KMS-11 (cell line): ENCODE measurements at regions not wholly inside any gene's neighbourhood (a gene's known extent, or its start where the extent isn't known, plus 50 kb on each side); places are given as distances from the start of the nearest gene placed in this dataset.

Experiments used
- H2AFZ ChIP-seq: fragments of 200-600 bp; sonication (generic); 2 replicates; pipeline ENCODE4 v1.6.1; 2016; ENCODE audit warnings: antibody characterized with exemption, mixed run types, low read depth
- H3K27ac ChIP-seq: fragments of 200-600 bp; sonication (generic); 2 replicates; pipeline ENCODE4 v1.6.1; 2016; ENCODE audit warnings: mild to moderate bottlenecking, mixed run types
- H3K27me3 ChIP-seq: fragments of 200-600 bp; sonication (generic); 2 replicates; pipeline ENCODE4 v1.6.1; 2017; ENCODE audit warnings: mild to moderate bottlenecking, low read depth, mixed run types, moderate library complexity; ENCODE audit not compliant: insufficient read depth
- H3K36me3 ChIP-seq: fragments of 200-600 bp; sonication (generic); 2 replicates; pipeline ENCODE4 v1.6.1; 2017; ENCODE audit warnings: mild to moderate bottlenecking, mixed run types; ENCODE audit not compliant: insufficient read depth
- H3K4me1 ChIP-seq: fragments of 200-600 bp; sonication (generic); 2 replicates; pipeline ENCODE4 v1.6.1; 2016; ENCODE audit warnings: mild to moderate bottlenecking, low read depth, mixed run types; ENCODE audit not compliant: poor library complexity, severe bottlenecking
- H3K4me2 ChIP-seq: fragments of 200-600 bp; sonication (generic); 2 replicates; pipeline ENCODE4 v1.7.0; 2016; ENCODE audit warnings: mild to moderate bottlenecking, mixed run types
- H3K4me3 ChIP-seq: fragments of 200-600 bp; sonication (generic); IDR thresholded peaks from 2 replicates; pipeline ENCODE4 v1.6.1; 2017; ENCODE audit warnings: low read depth, low read length, mixed read lengths; ENCODE audit not compliant: insufficient read depth
- H3K79me2 ChIP-seq: fragments of 200-600 bp; sonication (generic); 2 replicates; pipeline ENCODE4 v1.6.1; 2016; ENCODE audit warnings: low read depth, mixed run types; ENCODE audit not compliant: insufficient read depth
- H3K9ac ChIP-seq: fragments of 200-600 bp; sonication (generic); 2 replicates; pipeline ENCODE4 v1.6.1; 2016; ENCODE audit warnings: mild to moderate bottlenecking, mixed run types
- H4K20me1 ChIP-seq: fragments of 200-600 bp; sonication (generic); 2 replicates; pipeline ENCODE4 v1.6.1; 2016; ENCODE audit warnings: mild to moderate bottlenecking, mixed run types; ENCODE audit not compliant: insufficient read depth
- CTCF ChIP-seq: fragments of 200-600 bp; sonication (generic); conservative IDR thresholded peaks from 2 replicates; pipeline ENCODE4 v1.6.1; 2017; ENCODE audit warnings: low read depth, mild to moderate bottlenecking, antibody characterized with exemption, low read length, moderate library complexity, mixed read lengths

DNA sequence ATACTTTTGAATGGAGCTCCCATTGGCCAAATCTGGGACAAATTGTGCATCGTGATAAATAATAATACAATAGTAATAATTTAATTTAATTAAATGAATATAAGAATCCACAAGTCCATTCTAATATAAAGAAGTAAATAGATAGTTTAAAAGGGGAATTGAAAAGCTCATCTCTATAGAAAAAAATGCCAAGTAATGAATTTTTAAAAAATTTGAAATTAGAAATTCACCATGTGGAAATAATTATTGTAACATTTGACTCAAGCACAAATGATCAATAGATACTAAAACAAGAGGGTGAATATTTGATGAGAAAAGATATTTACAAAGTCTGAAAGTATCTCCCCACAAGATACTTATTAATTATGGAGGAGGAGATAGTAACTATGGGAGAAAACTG is 467.4 kb downstream of the CETN3 start:
- H3K36me3 ChIP-seq = no peaks in the 10 kb centered on the region
- H3K9ac ChIP-seq = no peak overlapping the region
- H4K20me1 ChIP-seq = no peaks in the 10 kb centered on the region
- H3K4me1 ChIP-seq = no peaks in the 10 kb centered on the region
- no peak for TF ChIP-seq CTCF
- no peak overlapping the region for H3K4me2 ChIP-seq
- H3K27me3 ChIP-seq = no peaks in the 10 kb centered on the region
- no peaks in the 10 kb centered on the region for H3K79me2 ChIP-seq
- no peak overlapping the region for H3K4me3 ChIP-seq
- no peak overlapping the region for H2AFZ ChIP-seq
- no peak overlapping the region for H3K27ac ChIP-seq

DNA sequence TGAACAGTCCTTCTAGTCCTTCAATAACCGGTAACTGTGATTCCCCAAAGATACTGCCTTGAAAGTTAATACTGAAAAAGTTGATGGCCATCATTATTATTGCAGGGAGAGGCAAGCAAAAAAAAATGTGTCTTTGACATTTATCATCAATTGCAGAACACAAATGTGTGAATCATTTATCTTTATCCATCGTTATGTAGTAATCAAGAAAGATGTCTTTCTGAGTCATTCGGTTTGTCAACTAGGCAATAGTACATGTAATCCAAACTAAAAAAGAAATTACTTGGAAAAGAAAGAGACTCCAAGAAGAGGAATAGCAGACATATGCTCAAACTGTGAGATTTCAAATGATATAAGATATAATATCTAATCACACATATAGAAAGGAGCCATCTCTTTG is 473.0 kb downstream of the CETN3 start:
- no peak for TF ChIP-seq CTCF
- no peak overlapping the region for H3K27ac ChIP-seq
- no peak overlapping the region for H3K4me2 ChIP-seq
- no peak overlapping the region for H2AFZ ChIP-seq
- H3K4me3 ChIP-seq = no peak overlapping the region
- H3K79me2 ChIP-seq = no peaks in the 10 kb centered on the region
- H3K9ac ChIP-seq = no peak overlapping the region
- H4K20me1 ChIP-seq = no peaks in the 10 kb centered on the region
- peaks cover 14% of the 10 kb centered on the region for H3K4me1 ChIP-seq
- no peaks in the 10 kb centered on the region for H3K36me3 ChIP-seq
- H3K27me3 ChIP-seq = no peaks in the 10 kb centered on the region

- Histone ChIP-seq H3K79me2 (no peaks in the 10 kb centered on the region), H2AFZ (no peak overlapping the region), H3K4me3 (no peak overlapping the region), H3K4me2 (peak overlapping the region; percentile 26; the same call in 1 of the 2 replicates), H3K27ac (no peak overlapping the region), H3K27me3 (no peaks in the 10 kb centered on the region), H4K20me1 (no peaks in the 10 kb centered on the region), H3K4me1 (peaks cover 34% of the 10 kb centered on the region), H3K9ac (no peak overlapping the region), H3K36me3 (no peaks in the 10 kb centered on the region)
- no peak for TF ChIP-seq CTCF
Measured at GRCh38 chr5:89934069-89934468, 475.5 kb downstream of the CETN3 start.

DNA sequence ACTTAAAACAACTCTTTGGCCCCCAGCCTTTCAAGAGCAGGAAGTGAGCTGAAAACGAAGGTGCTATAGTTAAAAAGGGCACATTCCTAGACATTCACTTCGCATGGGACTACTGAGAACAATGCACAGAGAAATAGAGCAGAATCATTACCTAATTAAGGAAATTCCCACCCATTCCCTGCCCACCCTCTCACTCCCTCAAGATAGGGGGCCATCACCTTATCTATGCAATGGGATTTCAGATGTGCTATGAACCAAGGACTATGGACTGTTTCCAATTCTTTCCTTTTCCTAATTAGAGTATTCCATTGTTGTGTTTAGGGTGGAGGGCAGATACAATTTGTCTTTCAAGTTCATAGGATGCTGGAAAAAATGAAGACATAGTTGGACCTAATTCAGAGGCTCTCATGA is 476.8 kb downstream of the CETN3 start:
- Histone ChIP-seq H3K27ac (no peak overlapping the region), H3K9ac (no peak overlapping the region), H2AFZ (no peak overlapping the region), H3K4me2 (no peak overlapping the region), H4K20me1 (no peaks in the 10 kb centered on the region), H3K79me2 (no peaks in the 10 kb centered on the region), H3K36me3 (no peaks in the 10 kb centered on the region), H3K4me3 (no peak overlapping the region), H3K27me3 (no peaks in the 10 kb centered on the region), H3K4me1 (peaks cover 34% of the 10 kb centered on the region)
- TF ChIP-seq CTCF = no peak
